Astrocyte (in vitro differentiated cells and primary cell): ENCODE measurements at regions not wholly inside any gene's neighbourhood (a gene's known extent, or its start where the extent isn't known, plus 50 kb on each side); places are given as distances from the start of the nearest gene placed in this dataset.

Experiments used
- DNase-seq: peaks from one replicate; pipeline ENCODE4 v3.0.0-alpha.2; 2010; ENCODE audit warnings: low read depth
- FAIRE-seq: peaks from 2 replicates; lab custom pipeline; 2011; peaks lifted over from hg19 to GRCh38; lab: Jason Lieb, UNC
- H2AFZ ChIP-seq: 2 replicates; pipeline ENCODE4 v1.6.0; 2012; ENCODE audit warnings: low read depth, low read length, inconsistent platforms
- H3K27ac ChIP-seq: 2 replicates; pipeline ENCODE4 v1.5.1; 2011; ENCODE audit warnings: low read depth, low read length, inconsistent platforms
- H3K27me3 ChIP-seq: 2 replicates; pipeline ENCODE4 v1.6.0; 2011; ENCODE audit warnings: low read length, inconsistent platforms; ENCODE audit not compliant: insufficient read depth
- H3K36me3 ChIP-seq: 2 replicates; pipeline ENCODE4 v1.5.1; 2011; ENCODE audit warnings: low read length, inconsistent platforms; ENCODE audit not compliant: insufficient read depth
- H3K4me1 ChIP-seq: 2 replicates; pipeline ENCODE4 v1.5.1; 2011; ENCODE audit warnings: low read length, inconsistent platforms; ENCODE audit not compliant: insufficient read depth
- H3K4me2 ChIP-seq: 2 replicates; pipeline ENCODE4 v1.6.0; 2012; ENCODE audit warnings: low read length, inconsistent platforms
- H3K4me3 ChIP-seq: 2 replicates; pipeline ENCODE4 v1.5.1; 2011; ENCODE audit warnings: low read depth, mild to moderate bottlenecking, low read length, inconsistent platforms; ENCODE audit not compliant: insufficient read depth
- H3K79me2 ChIP-seq: 2 replicates; pipeline ENCODE4 v1.6.0; 2012; ENCODE audit warnings: mild to moderate bottlenecking, low read length, inconsistent platforms; ENCODE audit not compliant: insufficient read depth
- H3K9ac ChIP-seq: 2 replicates; pipeline ENCODE4 v1.6.0; 2012; ENCODE audit warnings: mild to moderate bottlenecking, low read length, inconsistent platforms
- H3K9me3 ChIP-seq: 2 replicates; pipeline ENCODE4 v1.5.1; 2012; ENCODE audit warnings: low read depth, mild to moderate bottlenecking, low read length, inconsistent platforms; ENCODE audit not compliant: insufficient read depth
- H4K20me1 ChIP-seq: 2 replicates; pipeline ENCODE4 v1.6.0; 2012; ENCODE audit warnings: low read length, inconsistent platforms; ENCODE audit not compliant: insufficient read depth
- H3K27ac Mint-ChIP-seq: one replicate; pipeline ENCODE4 v1.8.0; 2021; ENCODE audit warnings: mild to moderate bottlenecking, mixed read lengths; ENCODE audit not compliant: unreplicated experiment
- H3K27me3 Mint-ChIP-seq: one replicate; pipeline ENCODE4 v1.8.0; 2021; ENCODE audit warnings: low read depth, mixed read lengths; ENCODE audit not compliant: unreplicated experiment
- H3K36me3 Mint-ChIP-seq: one replicate; pipeline ENCODE4 v1.8.0; 2021; ENCODE audit warnings: low read depth, mixed read lengths; ENCODE audit not compliant: unreplicated experiment
- H3K4me1 Mint-ChIP-seq: one replicate; pipeline ENCODE4 v1.8.0; 2021; ENCODE audit warnings: low read depth, mixed read lengths; ENCODE audit not compliant: unreplicated experiment
- H3K4me3 Mint-ChIP-seq: one replicate; pipeline ENCODE4 v1.8.0; 2021; ENCODE audit warnings: mild to moderate bottlenecking, moderate library complexity, mixed read lengths; ENCODE audit not compliant: unreplicated experiment
- H3K9me3 Mint-ChIP-seq: one replicate; pipeline ENCODE4 v1.8.0; 2021; ENCODE audit warnings: mild to moderate bottlenecking, mixed read lengths; ENCODE audit not compliant: unreplicated experiment
- CTCF ChIP-seq: IDR thresholded peaks from 2 replicates; pipeline ENCODE4 v1.5.1; 2011; ENCODE audit warnings: low read depth, mild to moderate bottlenecking, inconsistent platforms, low read length, moderate library complexity; ENCODE audit not compliant: insufficient read depth
- EZH2 ChIP-seq: IDR thresholded peaks from 2 replicates; pipeline ENCODE4 v1.6.1; 2012; ENCODE audit warnings: mild to moderate bottlenecking, low read length, inconsistent platforms; ENCODE audit not compliant: insufficient read depth

- Histone ChIP-seq H3K36me3 (no peaks in the 10 kb centered on the region), H3K79me2 (no peaks in the 10 kb centered on the region), H3K4me3 (no peak overlapping the region), H3K4me1 (no peaks in the 10 kb centered on the region), H3K9me3 (no peaks in the 10 kb centered on the region), H3K27me3 (no peaks in the 10 kb centered on the region), H3K27ac (no peak overlapping the region), H3K4me2 (no peak overlapping the region), H4K20me1 (no peaks in the 10 kb centered on the region), H3K9ac (no peak overlapping the region), H2AFZ (no peak overlapping the region)
- DNase-seq: no peak
- Mint-ChIP-seq H3K27ac (no peak overlapping the region), H3K27me3 (no peaks in the 10 kb centered on the region), H3K4me1 (no peaks in the 10 kb centered on the region), H3K4me3 (no peak overlapping the region), H3K36me3 (no peaks in the 10 kb centered on the region), H3K9me3 (no peaks in the 10 kb centered on the region)
- TF ChIP-seq EZH2: no peak
- no peak for TF ChIP-seq CTCF
- no peak for FAIRE-seq
These were observed 312.0 kb downstream of the OLFM4 start for GRCh38 chr13:53340505-53341143.

- Histone ChIP-seq H3K9ac (no peak overlapping the region), H4K20me1 (no peaks in the 10 kb centered on the region), H3K9me3 (no peaks in the 10 kb centered on the region), H3K27ac (no peak overlapping the region), H3K4me1 (no peaks in the 10 kb centered on the region), H3K4me3 (no peak overlapping the region), H2AFZ (no peak overlapping the region), H3K27me3 (no peaks in the 10 kb centered on the region), H3K36me3 (no peaks in the 10 kb centered on the region), H3K79me2 (no peaks in the 10 kb centered on the region), H3K4me2 (no peak overlapping the region)
- no peak for TF ChIP-seq EZH2
- no peak for TF ChIP-seq CTCF
- no peaks in the 10 kb centered on the region for H3K27me3 Mint-ChIP-seq
- H3K9me3 Mint-ChIP-seq: no peaks in the 10 kb centered on the region
- H3K36me3 Mint-ChIP-seq: no peaks in the 10 kb centered on the region
- H3K4me3 Mint-ChIP-seq: no peak overlapping the region
- H3K27ac Mint-ChIP-seq: no peak overlapping the region
- FAIRE-seq (no peak), DNase-seq (no peak)
- no peaks in the 10 kb centered on the region for H3K4me1 Mint-ChIP-seq
These were observed 312.5 kb downstream of the OLFM4 start for GRCh38 chr13:53341144-53341510.

- Mint-ChIP-seq H3K9me3 (no peaks in the 10 kb centered on the region), H3K36me3 (no peaks in the 10 kb centered on the region), H3K4me1 (no peaks in the 10 kb centered on the region), H3K27me3 (peaks cover 5% of the 10 kb centered on the region), H3K27ac (no peak overlapping the region), H3K4me3 (no peak overlapping the region)
- DNase-seq (no peak), FAIRE-seq (no peak)
- H4K20me1 ChIP-seq: no peaks in the 10 kb centered on the region
- H3K4me2 ChIP-seq: no peak overlapping the region
- no peaks in the 10 kb centered on the region for H3K27me3 ChIP-seq
- H2AFZ ChIP-seq: no peak overlapping the region
- no peak overlapping the region for H3K4me3 ChIP-seq
- H3K9ac ChIP-seq: no peak overlapping the region
- no peaks in the 10 kb centered on the region for H3K36me3 ChIP-seq
- H3K4me1 ChIP-seq: no peaks in the 10 kb centered on the region
- H3K27ac ChIP-seq: no peak overlapping the region
- H3K9me3 ChIP-seq: no peaks in the 10 kb centered on the region
- TF ChIP-seq EZH2: no peak
- TF ChIP-seq CTCF: no peak
- no peaks in the 10 kb centered on the region for H3K79me2 ChIP-seq
These were observed 314.2 kb downstream of the OLFM4 start for GRCh38 chr13:53342623-53343360.
